Transverse colon (tissue), 4 donors: ENCODE measurements at regions not wholly inside any gene's neighbourhood (a gene's known extent, or its start where the extent isn't known, plus 50 kb on each side); places are given as distances from the start of the nearest gene placed in this dataset.

Experiments
- DNase-seq: peaks from one replicate; pipeline ENCODE4 v3.0.0-alpha.2; 2019
- H3K27ac ChIP-seq, 4 donors: fragments of 200-600 bp; sonication (generic); 2 replicates each; pipeline ENCODE4 v1.5.1; 2016 to 2018; ENCODE audit warnings: inconsistent platforms in 4 of 4
- H3K27me3 ChIP-seq: fragments of 200-600 bp; sonication (generic); 2 replicates; pipeline ENCODE4 v1.5.1; 2017; ENCODE audit warnings: inconsistent platforms
- H3K36me3 ChIP-seq, 4 donors: fragments of 200-600 bp; sonication (generic); 2 replicates each; pipeline ENCODE4 v1.5.1; 2017 to 2019; ENCODE audit warnings: inconsistent platforms in 4 of 4
- H3K4me1 ChIP-seq, 4 donors: fragments of 200-600 bp; sonication (generic); 2 replicates each; pipeline ENCODE4 v1.5.1; 2017 to 2020; ENCODE audit warnings: inconsistent platforms in 4 of 4
- H3K4me3 ChIP-seq, 4 donors: fragments of 200-600 bp; sonication (generic); 1 replicate in 1 of 4; 2 replicates in 3 of 4; pipeline versions ENCODE4 v1.5.1 to v1.6.1; 2017 to 2019; ENCODE audit warnings: inconsistent platforms in 4 of 4
- H3K9me3 ChIP-seq, 2 donors: fragments of 200-600 bp; sonication (generic); 2 replicates each; pipeline ENCODE4 v1.5.1; 2017 to 2019; ENCODE audit warnings: inconsistent platforms in 2 of 2
- EP300 ChIP-seq: sonication (generic); formaldehyde crosslinking; IDR thresholded peaks from one replicate; pipeline ENCODE4 v1.6.1; 2017; ENCODE audit warnings: antibody characterized with exemption, low read depth
- POLR2A ChIP-seq: fragments of 450-650 bp; IDR thresholded peaks from one replicate; pipeline ENCODE4 v1.6.1; 2016; ENCODE audit warnings: antibody characterized with exemption, mild to moderate bottlenecking, moderate library complexity
- POLR2AphosphoS5 ChIP-seq, 3 donors: sonication (generic); formaldehyde crosslinking; IDR thresholded peaks; one replicate each; pipeline ENCODE4 v1.6.1; 2016; ENCODE audit warnings: antibody characterized with exemption in 3 of 3
- WGBS, 2 donors: methylation state at CpG; one replicate each; pipeline ENCODE4 v1.1.5; 2018; ENCODE audit warnings: low coverage in 1 of 2; 5-methylcytosine and 5-hydroxymethylcytosine counted together
- in situ Hi-C, 4 donors: fragments of 200-750 bp; cut with MboI; loops; one replicate each; pipeline versions ENCODE4 v1.15.0 to v1.15.1; 2017; ENCODE audit warnings: low sequenced_read_pairs in 3 of 4, low pct_ligation_motif_present in 1 of 4, low pct_unique_long_range_greater_than_20kb in 1 of 4
- intact Hi-C: fragments of 100-400 bp; cut with DNase I; formaldehyde crosslinking; loops from one replicate; pipeline ENCODE4 v1.15.1; 2023; ENCODE audit warnings: low total_unique reads
- TF ChIP-seq, protein P1 (sequence below), 5 experiments: fragments of 200-600 bp in 3 of 5; fragments of 450-650 bp in 2 of 5; sonication (generic) in 3 of 5; IDR thresholded peaks; 1 replicate in 2 of 5; 2 replicates in 3 of 5; pipeline ENCODE4 v1.5.1; 2016 to 2017; ENCODE audit warnings: antibody characterized with exemption in 5 of 5, inconsistent platforms in 3 of 5, mild to moderate bottlenecking in 2 of 5, moderate library complexity in 1 of 5

DNA sequence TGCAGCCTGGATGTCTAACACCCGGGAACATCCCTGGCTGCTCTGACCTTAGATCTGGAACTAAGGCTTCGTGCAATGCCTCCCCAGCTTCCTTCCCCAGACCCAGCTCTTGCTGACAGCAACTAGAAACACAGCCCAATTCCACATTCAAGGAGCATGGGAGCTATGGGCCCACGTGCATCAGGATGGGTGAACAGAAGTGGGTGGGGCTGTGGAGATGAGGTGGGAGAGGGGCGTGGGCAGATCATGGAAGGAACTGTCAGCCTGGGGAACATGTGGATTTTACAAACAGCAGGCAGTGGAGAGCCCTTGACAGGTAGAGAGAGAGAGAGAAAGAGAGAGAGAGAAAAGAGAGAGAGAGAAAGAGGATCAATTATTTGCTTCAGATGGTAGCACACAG, 231.6 kb downstream of the MATN1 start:
- no peak for DNase-seq
- no peaks in the 10 kb centered on the region for H3K9me3 ChIP-seq
- H3K27me3 ChIP-seq: no peaks in the 10 kb centered on the region
- H3K4me3 ChIP-seq: no peak overlapping the region
- intact Hi-C loops (no loop called here), in situ Hi-C loops (no loop called here)
- 54 to 59% methylated on average over 2 to 4 of the region's 4 CpGs for WGBS, 2 donors
- no peaks in the 10 kb centered on the region for H3K36me3 ChIP-seq
- TF ChIP-seq, protein P1, sequence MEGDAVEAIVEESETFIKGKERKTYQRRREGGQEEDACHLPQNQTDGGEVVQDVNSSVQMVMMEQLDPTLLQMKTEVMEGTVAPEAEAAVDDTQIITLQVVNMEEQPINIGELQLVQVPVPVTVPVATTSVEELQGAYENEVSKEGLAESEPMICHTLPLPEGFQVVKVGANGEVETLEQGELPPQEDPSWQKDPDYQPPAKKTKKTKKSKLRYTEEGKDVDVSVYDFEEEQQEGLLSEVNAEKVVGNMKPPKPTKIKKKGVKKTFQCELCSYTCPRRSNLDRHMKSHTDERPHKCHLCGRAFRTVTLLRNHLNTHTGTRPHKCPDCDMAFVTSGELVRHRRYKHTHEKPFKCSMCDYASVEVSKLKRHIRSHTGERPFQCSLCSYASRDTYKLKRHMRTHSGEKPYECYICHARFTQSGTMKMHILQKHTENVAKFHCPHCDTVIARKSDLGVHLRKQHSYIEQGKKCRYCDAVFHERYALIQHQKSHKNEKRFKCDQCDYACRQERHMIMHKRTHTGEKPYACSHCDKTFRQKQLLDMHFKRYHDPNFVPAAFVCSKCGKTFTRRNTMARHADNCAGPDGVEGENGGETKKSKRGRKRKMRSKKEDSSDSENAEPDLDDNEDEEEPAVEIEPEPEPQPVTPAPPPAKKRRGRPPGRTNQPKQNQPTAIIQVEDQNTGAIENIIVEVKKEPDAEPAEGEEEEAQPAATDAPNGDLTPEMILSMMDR (IDR thresholded peaks at IDR 0.05): no peak
- no peak for TF ChIP-seq POLR2AphosphoS5 (IDR thresholded peaks at IDR 0.05)
- no peak for TF ChIP-seq EP300
- no peak for TF ChIP-seq POLR2A
- no peak overlapping the region for H3K27ac ChIP-seq
- H3K4me1 ChIP-seq: no peaks in the 10 kb centered on the region

DNA sequence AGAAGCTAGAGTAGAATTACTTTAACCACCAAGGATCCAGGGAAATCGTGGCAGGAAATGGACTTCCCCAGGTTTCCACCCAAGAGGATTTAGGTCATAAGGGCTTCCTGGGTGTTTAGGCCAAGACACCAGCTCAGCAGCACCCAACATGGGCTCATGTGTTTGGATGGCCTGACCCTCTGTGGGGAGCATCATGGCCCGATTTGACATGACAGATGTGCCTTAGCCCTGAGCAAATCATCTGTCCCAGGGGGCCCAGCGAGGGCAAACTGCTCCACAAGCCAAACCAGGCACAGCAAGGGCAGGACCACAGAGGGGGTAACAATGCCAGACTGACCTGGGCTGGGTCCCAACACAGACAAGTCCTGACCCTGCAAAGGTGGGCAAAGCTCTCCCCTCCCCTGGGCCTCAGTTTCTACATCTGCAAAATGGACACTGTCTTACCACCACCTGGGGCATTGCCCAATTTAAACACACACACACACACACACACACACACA, 232.8 kb downstream of the MATN1 start:
- Histone ChIP-seq H3K27ac (no peak overlapping the region), H3K4me3 (no peak overlapping the region), H3K36me3 (no peaks in the 10 kb centered on the region), H3K27me3 (no peaks in the 10 kb centered on the region), H3K4me1 (no peaks in the 10 kb centered on the region), H3K9me3 (no peaks in the 10 kb centered on the region)
- in situ Hi-C loops (no loop called here), intact Hi-C loops (no loop called here)
- DNase-seq: no peak
- TF ChIP-seq, protein P1 (IDR thresholded peaks at IDR 0.05): no peak
- TF ChIP-seq POLR2AphosphoS5 (IDR thresholded peaks at IDR 0.05) (no peak), EP300 (no peak), POLR2A (no peak)
- WGBS, 2 donors: 63% methylated on average over 3 of the region's 3 CpGs; no CpG with 5 or more reads in 1 of the 2 donors

DNA sequence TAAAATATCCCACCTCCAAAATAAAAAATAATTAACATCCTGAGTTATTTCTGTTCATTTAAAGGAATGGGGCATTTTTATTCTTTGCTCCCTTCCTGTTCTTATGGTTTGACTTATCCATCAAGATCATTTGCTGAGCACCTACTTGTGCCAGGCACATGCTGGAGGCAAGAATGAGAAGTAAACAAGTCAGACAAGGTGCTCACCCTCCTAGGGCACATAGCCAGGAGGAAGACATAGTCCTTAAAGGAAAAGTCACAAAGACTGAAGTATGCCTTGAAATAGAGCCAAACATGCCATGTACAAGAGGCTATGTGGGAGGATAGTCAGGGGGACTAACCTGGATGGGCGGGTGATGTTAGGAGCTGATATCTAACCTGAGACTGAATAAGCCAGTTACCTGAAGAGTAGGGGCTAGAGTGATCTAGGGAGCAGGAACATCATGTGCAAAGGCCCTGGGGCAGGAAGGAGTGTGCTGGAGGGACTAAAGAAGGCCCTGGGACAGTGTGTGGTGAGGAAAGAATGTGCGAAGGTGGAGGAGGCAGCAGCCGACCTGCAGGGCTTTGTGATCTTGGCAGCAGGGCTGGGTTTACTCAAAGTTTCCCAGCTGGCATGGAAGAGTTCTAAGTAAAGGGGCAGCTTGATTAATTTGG, 233.5 kb downstream of the MATN1 start:
- Histone ChIP-seq H3K36me3 (no peaks in the 10 kb centered on the region), H3K27me3 (no peaks in the 10 kb centered on the region), H3K4me1 (no peaks in the 10 kb centered on the region), H3K9me3 (no peaks in the 10 kb centered on the region), H3K27ac (no peak overlapping the region), H3K4me3 (no peak overlapping the region)
- WGBS, 2 donors: 40 to 79% methylated on average over 1 to 3 of the region's 3 CpGs
- in situ Hi-C loops: no loop called here
- DNase-seq: no peak
- TF ChIP-seq, protein P1 (IDR thresholded peaks at IDR 0.05): no peak
- no peak for TF ChIP-seq POLR2A
- no peak for TF ChIP-seq EP300
- no peak for TF ChIP-seq POLR2AphosphoS5 (IDR thresholded peaks at IDR 0.05)
- intact Hi-C loops: no loop called here

DNA sequence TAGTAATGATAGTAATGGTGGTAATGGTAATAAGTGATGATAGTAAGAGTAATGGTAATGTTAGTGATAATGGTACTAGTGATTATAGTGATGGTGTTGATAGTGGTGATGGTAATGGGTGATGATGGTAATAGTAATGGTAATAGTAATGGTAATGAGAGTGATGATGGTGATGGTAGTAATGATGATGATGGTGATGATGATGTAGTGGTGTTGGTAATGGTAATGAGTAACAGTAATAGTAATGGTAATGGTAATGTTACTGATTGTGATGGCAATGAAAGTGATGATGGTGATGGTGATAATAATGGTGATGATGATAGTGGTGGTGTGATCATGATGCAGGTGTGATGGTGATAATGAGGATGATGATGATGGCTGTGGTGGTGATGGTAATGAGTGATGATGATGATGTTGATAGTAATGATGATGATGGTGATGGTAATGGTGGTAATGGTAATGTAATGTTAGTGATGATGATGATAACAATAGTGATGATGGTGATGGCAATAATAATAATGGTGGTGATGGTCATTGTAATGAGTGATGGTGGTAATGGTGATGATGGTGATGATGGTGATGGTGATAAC, 235.0 kb downstream of the MATN1 start:
- H3K4me3 ChIP-seq: no peak overlapping the region
- H3K9me3 ChIP-seq: no peaks in the 10 kb centered on the region
- no peaks in the 10 kb centered on the region for H3K27me3 ChIP-seq
- TF ChIP-seq POLR2A (no peak), POLR2AphosphoS5 (IDR thresholded peaks at IDR 0.05) (no peak), EP300 (no peak)
- TF ChIP-seq, protein P1 (IDR thresholded peaks at IDR 0.05): no peak
- no peak overlapping the region for H3K27ac ChIP-seq
- intact Hi-C loops: no loop called here
- H3K4me1 ChIP-seq: no peaks in the 10 kb centered on the region
- no peak for DNase-seq
- in situ Hi-C loops: no loop called here
- H3K36me3 ChIP-seq: no peaks in the 10 kb centered on the region
